Left renal cortex interstitium (tissue), 4 donors: ENCODE measurements at regions not wholly inside any gene's neighbourhood (a gene's known extent, or its start where the extent isn't known, plus 50 kb on each side); places are given as distances from the start of the nearest gene placed in this dataset.

Experiments
- DNase-seq, 4 donors: peaks; one replicate each; pipeline ENCODE4 v3.0.0-alpha.2; 2013; ENCODE audit warnings: low read depth in 4 of 4, low spot score in 2 of 4, missing footprints in 1 of 4

- no peak for DNase-seq
Measured at GRCh38 chr21:22827422-22827821, 1829.2 kb downstream of the NCAM2 start.

DNA sequence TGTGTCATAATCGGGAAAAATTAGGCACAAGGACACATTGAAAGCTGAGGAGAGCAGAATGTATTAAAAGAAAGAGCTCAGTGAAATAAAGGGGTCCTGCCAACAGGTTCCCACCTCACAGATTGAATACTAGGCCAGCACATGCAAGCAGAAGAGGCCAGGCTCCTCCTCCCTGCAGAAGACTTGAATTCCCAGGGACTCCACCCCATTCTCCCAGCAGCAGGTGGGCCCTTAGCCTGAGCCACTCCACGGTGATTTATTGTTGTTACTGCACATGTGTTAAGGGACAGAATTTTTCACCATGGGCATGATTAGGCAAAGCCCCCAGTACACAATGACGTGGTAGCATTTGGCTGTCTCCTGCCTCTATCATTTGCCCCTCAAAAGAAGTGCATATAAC is 1844.7 kb downstream of the NCAM2 start:
- DNase-seq: no peak

- no peak for DNase-seq
Measured at GRCh38 chr21:22855581-22855980, 1857.4 kb downstream of the NCAM2 start.

DNA sequence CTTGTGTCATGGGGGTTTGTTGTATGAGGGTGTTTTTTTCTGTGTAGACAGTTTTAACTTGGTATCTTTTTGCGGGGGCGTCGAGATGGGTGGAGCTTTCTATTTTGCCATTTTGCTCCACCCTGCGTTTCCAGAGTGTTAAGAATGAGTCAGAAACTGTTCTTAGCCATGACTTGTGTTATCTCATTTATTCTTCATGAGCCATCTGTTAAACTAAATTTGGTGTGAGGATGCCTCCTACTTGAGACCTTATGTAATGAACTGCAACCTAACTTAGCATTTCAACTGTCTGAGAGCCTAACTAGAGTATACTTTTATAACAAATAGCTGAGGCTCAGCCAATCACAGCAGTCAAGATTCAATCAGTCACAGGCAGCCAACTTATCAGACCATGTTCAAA is 1873.5 kb downstream of the NCAM2 start:
- DNase-seq: no peak

- DNase-seq: no peak
Measured at GRCh38 chr21:22880573-22880972, 1882.4 kb downstream of the NCAM2 start.

DNA sequence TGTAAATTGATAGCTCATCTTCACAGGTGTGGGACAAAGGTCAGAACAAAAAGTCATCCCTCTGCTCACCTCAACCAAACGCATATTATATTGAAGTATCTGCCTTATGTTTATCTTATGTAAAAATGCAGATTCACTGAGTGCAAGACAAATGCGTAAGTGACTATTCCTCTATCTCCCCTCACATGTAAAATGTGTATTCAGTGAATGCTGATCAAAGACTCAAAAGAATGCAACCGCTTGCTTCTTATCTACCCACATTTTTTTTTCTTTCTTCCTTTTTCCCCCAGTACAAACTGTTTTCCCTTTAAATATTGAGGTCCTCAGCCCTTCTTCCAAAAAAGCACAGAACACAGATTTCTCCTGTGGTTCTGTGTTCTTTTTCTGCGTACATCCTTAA is 1882.9 kb downstream of the NCAM2 start:
- DNase-seq: no peak

DNA sequence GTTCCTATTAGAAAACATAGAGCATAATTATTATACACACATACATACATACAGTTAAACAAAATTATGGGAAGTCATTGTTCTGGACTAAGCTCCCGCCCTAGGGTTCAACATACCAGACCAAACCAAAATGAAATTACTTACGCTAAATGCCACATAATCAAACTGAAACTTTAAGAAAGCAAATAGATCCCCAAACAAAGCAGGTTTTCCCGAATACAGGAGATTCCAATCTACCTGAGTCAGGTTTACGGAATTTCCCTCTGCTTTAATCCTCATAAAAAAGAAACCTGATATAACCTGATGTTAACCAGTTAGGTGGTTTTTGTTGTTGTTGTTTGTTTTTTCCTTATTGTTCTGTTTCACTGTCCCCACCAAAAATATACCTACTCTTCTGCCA is 1886.9 kb downstream of the NCAM2 start:
- no peak for DNase-seq

GRCh38 chr21:22885614-22886013 is 1887.4 kb downstream of the NCAM2 start:
- DNase-seq: no peak

DNA sequence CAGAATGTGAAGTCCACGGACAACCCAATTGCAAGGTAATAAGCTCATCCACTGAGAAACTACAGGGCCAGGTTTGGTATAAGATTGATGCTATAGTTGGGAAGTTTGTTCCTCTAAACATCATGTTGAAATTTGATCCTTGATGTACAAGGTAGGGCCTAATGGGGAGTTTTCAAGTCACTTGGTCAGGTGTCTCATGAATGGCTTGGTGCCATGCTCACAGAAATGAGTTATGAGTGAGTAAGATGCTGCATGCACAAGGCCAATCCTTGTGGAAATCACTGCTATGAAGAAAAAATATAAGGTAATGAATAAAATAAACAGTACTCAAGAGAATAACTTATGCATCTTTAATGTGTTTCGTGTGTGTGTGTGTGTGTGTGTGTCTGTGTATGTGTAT is 1891.2 kb downstream of the NCAM2 start:
- no peak for DNase-seq

DNA sequence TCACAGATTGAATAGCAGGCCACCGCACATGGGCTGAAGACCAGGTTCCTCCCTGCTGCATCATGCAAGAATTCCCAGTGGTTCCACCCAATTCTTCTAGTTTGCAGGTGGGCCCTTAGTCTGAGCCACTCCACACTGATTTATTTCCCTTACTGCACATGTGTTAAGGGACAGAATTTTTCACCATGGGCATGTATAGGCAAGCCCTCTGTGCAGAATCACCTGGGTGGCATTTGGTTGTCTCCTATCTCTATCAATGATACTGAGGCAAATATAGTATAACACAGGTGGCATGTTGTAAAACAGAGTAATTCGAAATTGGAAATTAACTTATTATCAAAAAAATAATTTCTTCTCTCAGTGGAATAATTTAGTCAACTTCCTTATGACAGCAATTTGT is 1892.4 kb downstream of the NCAM2 start:
- DNase-seq: no peak

GRCh38 chr21:22892028-22892427 is 1893.8 kb downstream of the NCAM2 start:
- no peak for DNase-seq

DNA sequence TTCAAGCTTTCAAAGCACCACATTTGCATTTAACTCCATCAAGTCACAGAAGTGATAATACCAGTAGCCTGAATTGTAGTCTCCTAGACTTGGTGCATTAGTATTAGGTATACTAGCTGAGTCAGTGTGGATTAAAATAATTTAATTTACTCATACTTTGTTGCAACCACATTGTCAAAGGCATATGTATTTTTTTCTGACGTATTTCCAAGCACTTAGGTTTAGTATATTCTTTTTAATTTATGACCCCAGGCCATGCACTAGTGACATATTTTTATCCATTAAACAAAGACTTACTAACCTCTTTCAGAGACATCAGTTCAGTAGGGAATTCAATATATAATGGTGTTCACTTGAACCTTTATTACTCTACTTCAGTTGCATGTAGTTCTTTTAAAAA is 1894.5 kb downstream of the NCAM2 start:
- no peak for DNase-seq

- no peak for DNase-seq
Measured at GRCh38 chr21:22898051-22898665, 1899.9 kb downstream of the NCAM2 start.

DNA sequence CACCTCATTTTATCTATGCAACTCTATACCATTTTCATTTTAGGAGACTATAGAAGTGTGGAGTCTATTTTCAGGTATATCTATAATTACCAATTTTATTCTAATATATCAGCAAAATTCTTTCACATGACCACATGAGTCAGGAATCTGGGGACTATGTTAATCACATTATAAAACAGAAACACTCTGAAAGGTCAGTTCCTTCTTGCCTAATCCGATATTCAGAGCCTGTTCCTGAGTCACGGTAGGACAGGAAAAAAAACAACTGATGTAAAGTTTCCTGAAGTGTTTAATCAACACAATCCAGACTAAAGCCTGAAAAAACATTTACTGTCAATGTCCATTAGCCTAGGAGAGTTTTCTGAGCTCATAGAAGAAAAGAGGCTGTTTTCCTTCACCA is 1902.3 kb downstream of the NCAM2 start:
- DNase-seq: no peak

GRCh38 chr21:22903851-22904250 is 1905.6 kb downstream of the NCAM2 start:
- no peak for DNase-seq

GRCh38 chr21:22904385-22904784 is 1906.2 kb downstream of the NCAM2 start:
- DNase-seq: no peak

GRCh38 chr21:22925032-22925431 is 1926.8 kb downstream of the NCAM2 start:
- DNase-seq: no peak

GRCh38 chr21:22927469-22927868 is 1929.3 kb downstream of the NCAM2 start:
- no peak for DNase-seq

GRCh38 chr21:22941779-22942490 is 1943.7 kb downstream of the NCAM2 start:
- no peak for DNase-seq

DNA sequence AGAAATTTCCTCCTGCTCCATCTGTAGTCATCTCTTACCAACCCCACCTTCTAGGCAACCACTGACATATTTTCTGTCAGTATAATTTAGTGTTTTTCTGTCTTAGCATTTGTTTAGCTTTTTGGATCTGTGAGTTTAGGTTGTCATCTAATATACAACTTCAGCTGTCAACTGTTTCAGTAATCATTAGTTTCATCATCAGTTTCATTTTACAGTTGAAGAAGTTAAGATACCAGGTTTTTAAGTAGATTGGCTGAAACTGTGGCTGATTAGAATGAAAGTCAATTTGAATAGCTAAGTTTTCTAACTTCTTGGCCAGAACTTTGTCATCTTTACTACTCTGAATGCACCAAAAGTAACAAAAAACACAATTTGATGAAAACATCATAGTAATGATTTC is 1957.3 kb downstream of the NCAM2 start:
- no peak for DNase-seq

GRCh38 chr21:22961258-22961657 is 1963.0 kb downstream of the NCAM2 start:
- DNase-seq: no peak

GRCh38 chr21:22965455-22966135 is 1967.4 kb downstream of the NCAM2 start:
- DNase-seq: no peak
